Lower leg skin (tissue), 3 donors: ENCODE measurements at regions not wholly inside any gene's neighbourhood (a gene's known extent, or its start where the extent isn't known, plus 50 kb on each side); places are given as distances from the start of the nearest gene placed in this dataset.

Experiments used
- CTCF ChIP-seq, 3 donors: fragments of 450-650 bp; IDR thresholded peaks; one replicate each; pipeline ENCODE4 v1.5.1; 2016; ENCODE audit warnings: antibody characterized with exemption in 3 of 3, mild to moderate bottlenecking in 3 of 3, moderate library complexity in 2 of 3
- POLR2A ChIP-seq, 2 donors: fragments of 450-650 bp; IDR thresholded peaks; one replicate each; pipeline ENCODE4 v1.6.1; 2016 to 2017; ENCODE audit warnings: antibody characterized with exemption in 2 of 2, mild to moderate bottlenecking in 1 of 2, moderate library complexity in 1 of 2

GRCh38 chr22:48306785-48307510 lies 1520.7 kb downstream of the BRD1 start:
- TF ChIP-seq CTCF (IDR thresholded peaks at IDR 0.05) (no peak), POLR2A (IDR thresholded peaks at IDR 0.05) (no peak)
